ENCODE measurements at regions not wholly inside any gene's neighbourhood (a gene's known extent, or its start where the extent isn't known, plus 50 kb on each side); places are given as distances from the start of the nearest gene placed in this dataset.
"Not testable (repeated sequence)": the region's sequence is repeated elsewhere in the genome, so short reads cannot be mapped to it uniquely, and the experiment has no call there.

- no peak for DNase-seq (ENCODE audit: low read depth in 2 of 2)
These were observed 109.6 kb downstream of the CTNND1 start for GRCh38 chr11:57871231-57871630.

- DNase-seq (ENCODE audit: low read depth in 2 of 2), result no peak
These were observed 111.8 kb downstream of the CTNND1 start for GRCh38 chr11:57873196-57873911.

GRCh38 chr11:57874981-57875380, 113.4 kb downstream of the CTNND1 start:
- no peak for DNase-seq (ENCODE audit: low read depth in 2 of 2)

GRCh38 chr11:57881647-57882046, 120.0 kb downstream of the CTNND1 start:
- DNase-seq (ENCODE audit: low read depth in 2 of 2), result no peak

DNA sequence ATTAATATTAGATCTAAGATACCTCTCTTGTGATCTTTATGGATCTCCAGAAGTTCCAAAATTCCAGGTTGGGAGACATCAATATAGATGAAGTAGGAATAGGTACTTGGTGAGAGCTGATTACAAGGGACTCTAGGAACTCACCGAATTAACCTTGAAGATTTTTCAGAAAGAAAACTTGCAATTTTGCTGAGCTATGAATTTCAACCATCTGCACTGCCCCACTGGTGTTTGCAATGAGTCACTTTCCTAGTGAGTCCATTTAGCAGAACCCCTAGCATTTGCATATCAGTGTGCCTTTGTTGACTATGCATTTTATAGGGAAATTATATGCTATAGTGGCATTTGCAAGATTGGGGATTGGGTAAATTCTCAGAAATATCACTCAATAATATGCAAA, 122.0 kb downstream of the CTNND1 start:
- no peak for DNase-seq (ENCODE audit: low read depth in 2 of 2)

DNA sequence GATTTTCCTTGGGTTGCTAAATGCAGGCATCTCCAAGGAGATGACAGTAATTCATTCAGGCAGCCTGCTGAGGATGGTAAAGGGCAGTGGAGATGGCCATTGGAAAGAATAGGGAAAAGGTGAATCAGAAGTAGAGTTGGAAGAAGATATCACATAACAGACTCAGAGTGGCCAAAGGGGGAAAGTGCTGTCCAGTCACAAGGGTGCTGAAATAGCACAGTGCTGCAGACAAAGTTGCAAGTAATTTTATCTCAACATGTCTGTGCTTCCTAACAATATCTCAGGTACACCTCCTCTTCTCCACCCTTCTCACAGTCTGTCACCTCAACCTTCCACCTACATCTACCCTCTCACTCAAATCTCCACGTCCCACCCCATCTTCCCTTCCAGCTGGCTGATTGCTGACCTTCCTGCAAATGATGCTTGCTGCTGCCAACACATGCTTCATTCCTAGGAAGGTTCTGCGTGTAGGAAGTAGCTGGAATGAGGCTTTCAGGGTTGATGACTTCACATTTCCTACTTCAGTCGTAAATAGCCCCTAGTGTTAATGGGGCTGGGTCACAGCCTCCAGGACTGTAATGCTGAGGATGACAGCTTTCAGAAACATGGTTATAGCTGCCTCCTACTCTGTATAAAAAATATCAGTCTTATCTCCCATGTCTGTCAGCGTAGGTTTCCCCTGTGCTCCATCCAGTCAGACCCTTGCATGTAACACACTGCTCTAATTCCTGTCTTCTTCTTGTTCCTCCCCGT, 123.9 kb downstream of the CTNND1 start:
- DNase-seq (ENCODE audit: low read depth in 2 of 2), result no peak

GRCh38 chr11:57888386-57888785, 126.8 kb downstream of the CTNND1 start:
- DNase-seq (ENCODE audit: low read depth in 2 of 2), result no peak

DNA sequence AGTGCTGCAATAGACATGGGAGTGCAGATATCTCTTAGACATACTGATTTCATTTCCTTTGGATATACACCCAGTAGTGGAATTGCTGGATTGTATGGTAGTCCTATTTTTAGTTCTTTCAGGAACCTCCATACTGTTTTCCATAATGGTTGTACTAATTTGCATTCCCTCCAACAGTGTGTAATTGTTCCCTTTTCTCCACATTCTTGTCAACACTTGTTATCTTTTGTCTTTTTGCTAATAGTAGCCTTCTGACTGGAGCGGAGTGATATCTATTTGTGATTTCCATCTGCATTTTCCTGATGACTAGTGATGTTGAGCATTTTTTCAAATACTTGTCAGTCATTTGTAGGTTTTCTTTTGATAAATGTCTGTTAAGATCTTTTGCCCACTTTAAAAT, 128.9 kb downstream of the CTNND1 start:
- no peak for DNase-seq (ENCODE audit: low read depth in 2 of 2)

DNA sequence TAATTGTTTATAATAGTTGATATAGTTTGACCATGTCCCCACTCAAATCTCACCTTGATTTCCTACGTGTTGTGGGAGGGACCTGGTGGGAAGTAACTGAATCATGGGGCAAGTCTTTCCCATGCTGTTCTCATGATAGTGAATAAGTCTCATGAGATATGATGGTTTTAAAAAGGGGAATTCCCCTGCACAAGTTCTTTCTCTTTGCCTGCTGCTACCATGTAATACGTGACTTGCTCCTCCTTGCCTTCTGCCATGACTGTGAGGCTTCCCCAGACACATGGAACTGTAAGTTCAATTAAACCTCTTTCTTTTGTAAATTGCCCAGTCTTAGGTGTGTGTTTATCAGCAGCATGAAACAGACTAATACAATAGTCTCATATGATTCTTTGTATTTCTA, 130.5 kb upstream of the OR9Q1 start:
- not testable (repeated sequence) for DNase-seq (ENCODE audit: low read depth in 2 of 2)

- DNase-seq (ENCODE audit: low read depth in 2 of 2), result no peak
These were observed 127.1 kb upstream of the OR9Q1 start for GRCh38 chr11:57896361-57897145.

GRCh38 chr11:57899378-57899777, 124.3 kb upstream of the OR9Q1 start:
- no peak for DNase-seq (ENCODE audit: low read depth in 2 of 2)

- DNase-seq (ENCODE audit: low read depth in 2 of 2), result no peak
These were observed 123.4 kb upstream of the OR9Q1 start for GRCh38 chr11:57900320-57900719.

DNA sequence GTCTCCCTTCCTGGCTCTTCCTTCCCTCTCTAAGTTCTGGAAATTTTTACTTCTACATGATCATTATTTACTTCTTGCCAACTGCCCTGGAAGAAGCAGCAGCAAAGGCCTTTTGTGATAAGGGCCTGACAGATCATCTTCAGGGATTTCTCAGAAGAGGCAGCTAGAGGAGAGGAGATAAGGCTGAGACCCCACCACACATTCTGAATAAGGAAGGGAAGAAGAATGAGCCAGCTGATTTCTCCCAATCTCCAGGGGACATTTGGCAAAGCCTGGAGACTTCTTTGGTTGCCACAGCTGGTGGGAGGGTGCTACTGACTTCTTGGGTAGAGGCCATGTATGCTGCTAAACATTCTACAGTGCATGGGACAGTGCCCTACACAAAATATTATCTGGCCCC, 122.4 kb upstream of the OR9Q1 start:
- no peak for DNase-seq (ENCODE audit: low read depth in 2 of 2)

DNA sequence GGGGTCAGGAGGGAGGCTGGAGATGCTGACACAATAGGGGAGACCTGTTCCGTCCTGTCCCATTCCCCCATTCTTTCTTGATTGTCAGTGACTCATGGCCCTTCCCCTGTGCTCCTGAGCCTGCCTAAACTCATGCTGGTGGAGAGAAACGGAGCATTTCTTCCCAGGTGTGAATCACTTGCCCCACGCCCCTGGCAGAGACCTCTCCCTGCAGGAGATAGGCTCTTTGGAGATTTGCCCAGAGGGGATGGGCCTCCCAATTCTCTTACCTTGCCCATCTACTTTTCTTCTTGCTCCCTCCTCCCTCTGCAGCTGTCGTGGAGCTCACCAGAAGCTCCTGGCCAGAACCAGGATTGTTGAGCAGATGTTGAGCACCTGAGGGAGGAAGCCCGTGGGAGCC, 121.9 kb upstream of the OR9Q1 start:
- DNase-seq (ENCODE audit: low read depth in 2 of 2), result no peak

- DNase-seq (ENCODE audit: low read depth in 2 of 2), result no peak
These were observed 120.7 kb upstream of the OR9Q1 start for GRCh38 chr11:57903011-57903410.

DNA sequence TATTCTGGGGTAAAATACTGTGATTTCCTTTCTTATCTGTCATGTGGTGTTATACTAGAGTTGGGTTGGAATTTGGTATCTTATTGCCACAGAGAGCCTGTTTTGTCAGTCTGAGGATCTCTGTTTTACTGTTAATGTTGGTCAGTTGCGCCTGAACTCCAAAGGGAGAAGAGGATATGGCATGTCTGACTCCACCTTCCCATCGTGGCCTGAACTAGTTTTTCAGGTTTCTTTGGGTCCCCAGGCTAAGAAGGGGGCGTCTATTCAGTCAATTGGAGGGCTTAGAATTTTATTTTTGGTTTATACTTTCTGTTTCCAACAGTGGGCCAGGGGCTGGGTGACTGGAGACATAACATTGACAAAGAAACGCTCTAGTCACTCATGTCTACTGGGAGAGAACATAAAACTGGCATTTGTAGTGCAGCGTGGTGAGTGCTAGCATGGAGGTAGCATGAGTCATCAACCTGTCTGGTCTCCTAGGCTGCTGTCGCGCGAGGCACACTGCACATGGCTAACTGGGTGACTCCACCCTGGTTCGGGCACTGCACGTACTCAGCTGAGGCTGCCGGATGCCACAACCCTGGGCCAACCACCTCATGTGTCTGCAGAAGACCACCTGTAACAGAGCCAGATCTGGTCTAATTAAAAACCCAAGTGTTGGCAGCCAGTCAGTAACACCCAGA, 120.1 kb upstream of the OR9Q1 start:
- peak; percentile 15 to 17 for DNase-seq (ENCODE audit: low read depth in 2 of 2)

GRCh38 chr11:57904376-57904775, 119.3 kb upstream of the OR9Q1 start:
- no peak for DNase-seq (ENCODE audit: low read depth in 2 of 2)

- no peak for DNase-seq (ENCODE audit: low read depth in 2 of 2)
These were observed 118.2 kb upstream of the OR9Q1 start for GRCh38 chr11:57905439-57905838.

DNA sequence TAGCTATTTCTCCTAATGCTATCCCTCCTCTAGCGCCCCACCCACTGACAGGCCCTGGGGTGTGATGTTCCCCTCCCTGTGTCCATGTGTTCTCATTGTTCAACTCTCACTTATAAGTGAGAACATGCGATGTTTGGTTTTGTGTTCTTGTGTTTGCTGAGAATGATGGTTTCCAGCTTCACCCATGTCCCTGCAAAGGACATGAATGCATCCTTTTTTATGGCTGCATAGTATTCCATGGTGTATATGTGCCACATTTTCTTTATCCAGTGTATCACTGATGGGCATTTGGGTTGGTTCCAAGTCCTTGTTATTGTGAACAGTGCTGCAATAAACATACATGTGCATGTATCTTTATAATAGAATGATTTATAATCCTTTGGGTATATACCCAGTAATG, 115.3 kb upstream of the OR9Q1 start:
- DNase-seq (ENCODE audit: low read depth in 2 of 2), result not testable (repeated sequence)

GRCh38 chr11:57911522-57911921, 112.2 kb upstream of the OR9Q1 start:
- not testable (repeated sequence) for DNase-seq (ENCODE audit: low read depth in 2 of 2)

DNA sequence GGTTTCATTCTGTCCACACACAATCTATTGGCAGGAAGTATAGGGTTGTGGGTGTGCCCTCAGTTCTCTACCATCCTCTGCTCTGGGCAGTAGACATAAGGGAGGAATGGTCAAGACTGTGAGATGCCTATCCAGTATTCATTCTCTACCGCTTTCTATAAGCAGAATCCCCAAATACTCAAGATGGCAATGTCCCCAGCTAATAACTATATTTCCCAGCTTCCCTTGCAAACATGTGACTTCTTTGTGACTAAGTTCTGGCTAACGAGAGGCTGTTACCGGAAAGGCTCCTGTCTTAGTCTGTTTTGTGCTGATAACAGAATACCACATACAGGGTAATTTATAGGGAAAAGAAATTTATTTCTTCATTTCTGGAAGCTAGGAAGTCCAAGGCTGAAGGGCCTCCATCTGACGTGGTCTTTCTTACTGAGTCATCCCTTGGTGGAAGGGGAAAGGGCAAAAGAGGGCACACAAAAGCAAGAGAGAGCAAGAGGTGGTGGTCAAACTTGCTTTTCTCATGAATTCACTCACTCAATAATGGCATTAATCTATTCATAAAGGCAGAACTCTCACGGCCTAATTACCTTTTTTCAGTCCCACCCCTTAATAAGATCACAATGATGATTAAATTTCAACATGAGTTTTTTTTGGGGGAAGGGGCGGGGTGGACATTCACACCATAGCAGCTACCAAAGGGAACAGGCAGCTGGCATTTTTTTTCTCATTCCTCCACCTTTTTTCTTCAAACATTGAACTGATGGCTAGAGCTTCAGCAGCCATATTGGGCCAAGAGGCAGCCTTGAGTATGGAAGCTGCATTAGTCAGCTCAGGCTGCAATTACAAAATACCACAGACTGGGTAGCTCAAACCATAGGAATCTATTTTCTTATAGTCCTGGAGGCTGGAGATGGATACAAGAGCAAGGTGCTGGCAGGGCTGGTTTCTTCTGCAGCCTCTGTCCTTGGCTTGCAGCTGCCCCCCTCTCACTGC, 109.7 kb upstream of the OR9Q1 start:
- no peak for DNase-seq (ENCODE audit: low read depth in 2 of 2)

All from stimulated activated CD8-positive, alpha-beta memory T cell treated with anti-CD3 and anti-CD28 coated beads, Interleukin-2, amount 100 ng/mL, for 48 hours (primary cell).